Thyroid gland (tissue), 4 donors: ENCODE measurements at regions not wholly inside any gene's neighbourhood (a gene's known extent, or its start where the extent isn't known, plus 50 kb on each side); places are given as distances from the start of the nearest gene placed in this dataset.

Experiments
- DNase-seq, 2 donors: peaks; one replicate each; pipeline ENCODE4 v3.0.0-alpha.2; 2019
- H3K27ac ChIP-seq, 3 donors: fragments of 200-600 bp; sonication (generic); 1 replicate in 2 of 3; 2 replicates in 1 of 3; pipeline ENCODE4 v1.5.1; 2016 to 2019; ENCODE audit warnings: mild to moderate bottlenecking in 1 of 3, moderate library complexity in 1 of 3
- H3K27me3 ChIP-seq: fragments of 200-600 bp; sonication (generic); one replicate; pipeline ENCODE4 v1.5.1; 2019
- H3K36me3 ChIP-seq, 2 donors: fragments of 200-600 bp; sonication (generic); one replicate each; pipeline ENCODE4 v1.5.1; 2016 to 2019
- H3K4me1 ChIP-seq, 2 donors: fragments of 200-600 bp; sonication (generic); one replicate each; pipeline ENCODE4 v1.5.1; 2017 to 2019
- H3K4me3 ChIP-seq, 3 donors: fragments of 200-600 bp; sonication (generic); replicated peaks in 1 of 3; 1 replicate in 2 of 3; 2 replicates in 1 of 3; pipeline ENCODE4 v1.5.1; 2016; ENCODE audit warnings: mild to moderate bottlenecking in 1 of 3
- H3K9me3 ChIP-seq: fragments of 200-600 bp; sonication (generic); one replicate; pipeline ENCODE4 v1.5.1; 2017
- CTCF ChIP-seq, 6 experiments: fragments of 200-600 bp in 3 of 6; fragments of 450-650 bp in 3 of 6; sonication (generic) in 3 of 6; IDR thresholded peaks; one replicate each; pipeline ENCODE4 v1.5.1; 2016 to 2019; ENCODE audit warnings: antibody characterized with exemption in 6 of 6, mild to moderate bottlenecking in 2 of 6, inconsistent platforms in 1 of 6, moderate library complexity in 1 of 6
- POLR2A ChIP-seq, 2 donors: fragments of 450-650 bp; IDR thresholded peaks; one replicate each; pipeline ENCODE4 v1.6.1; 2017; ENCODE audit warnings: antibody characterized with exemption in 2 of 2, mild to moderate bottlenecking in 2 of 2, moderate library complexity in 1 of 2
- WGBS, 2 donors: methylation state at CpG; one replicate each; pipeline ENCODE4 v1.1.5; 2017; 5-methylcytosine and 5-hydroxymethylcytosine counted together
- intact Hi-C: fragments of 100-400 bp; cut with DNase I; formaldehyde crosslinking; loops from one replicate; pipeline ENCODE4 v1.15.1; 2023

GRCh38 chr13:38135592-38135991, 214.1 kb upstream of the UFM1 start:
- H3K4me1 ChIP-seq: no peaks in the 10 kb centered on the region
- DNase-seq: no peak
- no peak overlapping the region for H3K4me3 ChIP-seq
- no peaks in the 10 kb centered on the region for H3K9me3 ChIP-seq
- H3K27ac ChIP-seq: no peak overlapping the region
- intact Hi-C loops: no loop called here
- WGBS, 2 donors: 87 to 94% methylated on average over 4 of the region's 4 CpGs
- no peaks in the 10 kb centered on the region for H3K36me3 ChIP-seq
- TF ChIP-seq CTCF (IDR thresholded peaks at IDR 0.05) (no peak), POLR2A (IDR thresholded peaks at IDR 0.05) (no peak)
- no peaks in the 10 kb centered on the region for H3K27me3 ChIP-seq

GRCh38 chr13:38121267-38121666, 228.4 kb upstream of the UFM1 start:
- Histone ChIP-seq H3K36me3 (no peaks in the 10 kb centered on the region), H3K27me3 (no peaks in the 10 kb centered on the region), H3K9me3 (no peaks in the 10 kb centered on the region), H3K27ac (no peak overlapping the region), H3K4me3 (no peak overlapping the region), H3K4me1 (no peaks in the 10 kb centered on the region)
- DNase-seq: no peak
- TF ChIP-seq CTCF (IDR thresholded peaks at IDR 0.05) (no peak), POLR2A (IDR thresholded peaks at IDR 0.05) (no peak)
- WGBS, 2 donors: 79 to 82% methylated on average over 4 of the region's 4 CpGs
- intact Hi-C loops: no loop called here

DNA sequence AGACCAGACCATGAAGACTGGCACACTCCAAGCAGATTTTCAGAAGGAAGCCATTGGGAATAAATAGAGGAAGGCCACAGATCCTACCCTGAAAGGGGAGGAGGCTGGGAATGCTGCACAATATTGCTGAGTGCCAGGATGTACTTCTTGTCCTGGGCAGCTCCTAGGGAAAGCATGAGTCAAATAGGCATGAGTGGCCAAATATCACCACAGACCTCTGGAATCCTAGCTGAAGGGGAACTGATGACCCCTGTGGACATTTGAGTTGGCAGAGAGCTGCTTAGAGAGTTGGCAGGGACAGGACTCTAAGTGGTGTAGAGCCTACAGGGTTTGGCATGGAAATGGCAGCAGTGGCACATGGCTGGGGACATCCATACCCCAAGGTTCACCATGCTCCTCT, 234.3 kb upstream of the TRPC4 start:
- no peaks in the 10 kb centered on the region for H3K4me1 ChIP-seq
- H3K36me3 ChIP-seq: no peaks in the 10 kb centered on the region
- H3K9me3 ChIP-seq: no peaks in the 10 kb centered on the region
- TF ChIP-seq POLR2A (IDR thresholded peaks at IDR 0.05) (no peak), CTCF (IDR thresholded peaks at IDR 0.05) (no peak)
- DNase-seq: no peak
- no peak overlapping the region for H3K4me3 ChIP-seq
- intact Hi-C loops: no loop called here
- H3K27me3 ChIP-seq: no peaks in the 10 kb centered on the region
- no peak overlapping the region for H3K27ac ChIP-seq

DNA sequence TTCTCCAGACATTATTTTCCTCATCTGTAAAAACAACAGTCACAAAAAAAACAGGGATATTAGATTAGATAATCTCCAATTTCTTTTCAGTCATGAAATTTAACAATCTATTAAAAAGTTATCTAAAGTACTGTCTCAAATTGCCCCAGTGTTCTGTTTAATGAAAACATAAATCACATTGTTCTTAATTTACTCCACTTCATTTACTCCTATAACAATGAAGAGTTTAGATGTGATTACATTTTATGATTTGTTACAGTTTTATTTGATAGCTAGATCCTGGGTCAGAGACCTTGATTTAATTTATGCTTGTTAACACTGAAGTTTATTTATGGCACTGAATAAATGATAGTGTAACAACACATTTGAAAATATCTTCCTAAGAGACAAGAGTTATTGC, 230.2 kb upstream of the TRPC4 start:
- no peaks in the 10 kb centered on the region for H3K27me3 ChIP-seq
- no peak for DNase-seq
- no peak overlapping the region for H3K4me3 ChIP-seq
- no peaks in the 10 kb centered on the region for H3K4me1 ChIP-seq
- TF ChIP-seq POLR2A (IDR thresholded peaks at IDR 0.05) (no peak), CTCF (IDR thresholded peaks at IDR 0.05) (no peak)
- no peaks in the 10 kb centered on the region for H3K36me3 ChIP-seq
- H3K9me3 ChIP-seq: no peaks in the 10 kb centered on the region
- no peak overlapping the region for H3K27ac ChIP-seq
- intact Hi-C loops: no loop called here

DNA sequence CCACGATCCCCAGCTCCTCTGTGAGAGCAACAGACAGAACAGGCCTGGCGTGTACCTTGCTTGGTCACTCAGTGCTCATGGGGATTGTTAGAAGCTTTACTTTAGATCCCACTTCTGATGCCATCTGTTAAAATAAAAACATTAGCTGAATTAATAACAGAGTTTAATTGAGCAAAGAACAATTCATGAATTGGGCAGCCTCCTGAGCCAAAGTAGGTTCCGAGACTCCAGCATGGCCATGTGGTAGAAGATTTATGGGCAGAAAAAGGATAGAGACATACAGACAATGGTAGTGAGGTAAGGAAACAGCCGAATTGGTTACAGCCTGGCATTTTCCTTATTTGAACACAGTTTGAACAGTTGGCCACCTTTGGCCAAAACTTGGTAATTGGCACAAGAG, 223.9 kb upstream of the TRPC4 start:
- Histone ChIP-seq H3K4me3 (no peak overlapping the region), H3K4me1 (no peaks in the 10 kb centered on the region), H3K9me3 (no peaks in the 10 kb centered on the region), H3K27me3 (no peaks in the 10 kb centered on the region), H3K36me3 (no peaks in the 10 kb centered on the region), H3K27ac (no peak overlapping the region)
- intact Hi-C loops: no loop called here
- TF ChIP-seq CTCF (IDR thresholded peaks at IDR 0.05) (no peak), POLR2A (IDR thresholded peaks at IDR 0.05) (no peak)
- 95 to 96% methylated on average over 4 of the region's 4 CpGs for WGBS, 2 donors
- DNase-seq: no peak
